Heart right ventricle (tissue), 16 donors: ENCODE measurements at regions not wholly inside any gene's neighbourhood (a gene's known extent, or its start where the extent isn't known, plus 50 kb on each side); places are given as distances from the start of the nearest gene placed in this dataset.

Experiments used
- ATAC-seq, 8 donors: fragments of 200-7000 bp; cut with Tn5 transposase; one replicate each; pipeline ENCODE4 v1.9.1; 2020; ENCODE audit warnings: mild to moderate bottlenecking in 8 of 8, moderate library complexity in 8 of 8, moderate number of reproducible peaks in 1 of 8
- DNase-seq, 2 donors: peaks; one replicate each; pipeline ENCODE4 v3.0.0-alpha.2; 2020
- H3K27ac ChIP-seq, 10 donors: fragments of 200-600 bp; sonication (generic) in 2 of 10; one replicate each; pipeline versions ENCODE4 v1.5.0 to v1.8.0; 2020 to 2022; ENCODE audit warnings: mild to moderate bottlenecking in 3 of 10
- H3K27me3 ChIP-seq, 7 donors: fragments of 200-600 bp; one replicate each; pipeline ENCODE4 v1.8.0; 2021 to 2022; ENCODE audit warnings: mild to moderate bottlenecking in 2 of 7
- H3K36me3 ChIP-seq, 9 donors: fragments of 200-600 bp; sonication (generic) in 1 of 9; one replicate each; pipeline versions ENCODE4 v1.5.0 to v1.8.0; 2020 to 2022; ENCODE audit warnings: mild to moderate bottlenecking in 2 of 9
- H3K4me1 ChIP-seq, 9 donors: fragments of 200-600 bp; sonication (generic) in 1 of 9; one replicate each; pipeline versions ENCODE4 v1.5.0 to v1.8.0; 2020 to 2022; ENCODE audit warnings: mild to moderate bottlenecking in 4 of 9
- H3K4me3 ChIP-seq, 10 donors: fragments of 200-600 bp; sonication (generic) in 2 of 10; one replicate each; pipeline versions ENCODE4 v1.5.0 to v1.8.0; 2020 to 2022; ENCODE audit warnings: mild to moderate bottlenecking in 7 of 10, moderate library complexity in 2 of 10
- H3K9me3 ChIP-seq, 11 donors: fragments of 200-600 bp in 10 of 11; sonication (generic) in 2 of 11; one replicate each; pipeline versions ENCODE4 v1.5.0 to v1.8.0; 2013 to 2022; ENCODE audit warnings: mild to moderate bottlenecking in 2 of 11, control low read depth in 1 of 11, moderate library complexity in 1 of 11
- CTCF ChIP-seq, 9 donors: fragments of 200-600 bp; sonication (generic) in 2 of 9; IDR thresholded peaks; one replicate each; pipeline versions ENCODE4 v1.5.0 to v1.8.0; 2021 to 2022; ENCODE audit warnings: antibody characterized with exemption in 9 of 9, mild to moderate bottlenecking in 5 of 9, moderate library complexity in 1 of 9
- WGBS, 2 donors: extraction: QIAGEN DNeasy Blood & Tissue Kit; methylation state at CpG; one replicate each; pipeline ENCODE4 v1.1.7; 2013; ENCODE audit warnings: inconsistent platforms in 1 of 2; 5-methylcytosine and 5-hydroxymethylcytosine counted together
- intact Hi-C, 10 donors: fragments of 100-400 bp; cut with DNase I; formaldehyde crosslinking; loops; one replicate each; pipeline versions ENCODE4 v1.11.1 to v1.14.2; 2022
- donor health status: Arrhythmogenic right ventricular cardiomyopathy.
- donor health status: ischemic (EF 13 %, LVEDD 7.1; RV severe dilation, severe dysfunction).
- donor health status: healthy with polysubstance abuse.
- donor health status: DM: no; HTN: yes; CAD: no.
- donor health status: DM: no; HTN: no; CAD: no.
- donor health status: ischemic (EF 25% LVEDD 6.9; RV normal size, moderate dysfunction).
- donor health status: ischemic (EF 25% LVEDD 5.7; RV mildly dilated, moderate dysfunction).
- donor health status: healthy.
- donor health status: DM: yes; HTN: yes; CAD: no.
- donor health status: Ischemic cardiomyopathy.
- donor health status: ischemic (EF 35%, LVEDD 5.7; RV mildly dilated, moderate dysfunction).
- donor health status: nonischemic (EF 11% LVEDD 7.7; RV severe dilation, severe dysfunction).
- donor health status: DM: yes; HTN: yes; CAD: no.
- donor health status: PGD.
- donor health status: ischemic (EF 29% LVEDD 5.4; RV normal size, mild dysfunction).
- donor health status: nonischemic (EF 23%, LVEDD 6.1; RV moderate dilation, normal function).

- TF ChIP-seq CTCF (IDR thresholded peaks at IDR 0.05): no peak
- H3K27me3 ChIP-seq: no peaks in the 10 kb centered on the region
- H3K27ac ChIP-seq: no peak overlapping the region
- intact Hi-C loops: loop anchor here in 1 of 10 donors (10.0 kb wide), 1 partner anchor 1722 kb away; no protein-coding TSS in a partner anchor
- WGBS, 2 donors: 76 to 91% methylated on average over 3 of the region's 3 CpGs
- no peaks in the 10 kb centered on the region for H3K9me3 ChIP-seq
- DNase-seq: no peak
- ATAC-seq: no peak
- no peaks in the 10 kb centered on the region for H3K36me3 ChIP-seq
- no peaks in the 10 kb centered on the region for H3K4me1 ChIP-seq
- no peak overlapping the region for H3K4me3 ChIP-seq
Measured at GRCh38 chr18:39702888-39703287, 2137.3 kb upstream of the CELF4 start.

GRCh38 chr18:39701839-39702238 is 2136.2 kb upstream of the CELF4 start:
- intact Hi-C loops: loop anchor here in 1 of 10 donors (10.0 kb wide), 1 partner anchor 1723 kb away; no protein-coding TSS in a partner anchor
- WGBS, 2 donors: 67 to 73% methylated on average over 2 of the region's 2 CpGs
- Histone ChIP-seq H3K27ac (no peak overlapping the region), H3K4me1 (no peaks in the 10 kb centered on the region), H3K27me3 (no peaks in the 10 kb centered on the region), H3K9me3 (no peaks in the 10 kb centered on the region), H3K4me3 (no peak overlapping the region), H3K36me3 (no peaks in the 10 kb centered on the region)
- ATAC-seq: no peak
- TF ChIP-seq CTCF (IDR thresholded peaks at IDR 0.05): no peak
- no peak for DNase-seq

DNA sequence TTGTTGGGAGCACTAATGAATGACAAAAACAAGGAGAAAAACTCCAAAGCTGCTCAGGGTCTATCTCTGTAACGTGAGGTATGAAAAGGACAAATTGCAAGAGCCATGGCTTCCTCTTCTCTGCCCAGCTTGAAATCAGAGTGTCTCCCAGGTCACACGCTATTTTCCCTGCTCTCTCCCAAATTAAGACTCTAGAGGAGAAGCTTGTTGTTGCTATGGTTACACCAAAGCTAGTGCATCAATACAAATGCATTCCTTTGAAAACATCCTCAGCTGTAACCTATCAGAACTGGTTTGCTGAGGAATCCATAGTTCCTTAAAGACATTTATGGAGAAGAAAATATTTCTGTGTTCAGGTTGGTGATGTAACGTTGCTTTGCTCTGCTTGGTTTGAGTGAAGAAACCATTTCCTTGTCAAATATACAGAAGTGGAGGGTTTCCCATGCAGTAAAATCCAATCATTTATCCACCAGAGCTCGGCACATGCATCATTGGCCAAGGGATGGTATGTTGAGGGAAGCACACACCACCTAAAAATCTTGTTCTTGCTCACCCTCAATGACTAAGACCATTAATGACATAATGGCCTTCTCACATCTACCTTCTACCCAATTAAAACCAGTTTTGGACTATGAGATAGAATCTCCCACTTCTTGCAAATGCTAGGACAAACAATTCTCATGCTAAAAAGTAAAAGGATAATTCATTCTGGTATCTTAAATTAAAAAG is 2135.6 kb upstream of the CELF4 start:
- TF ChIP-seq CTCF (IDR thresholded peaks at IDR 0.05): no peak
- H3K27ac ChIP-seq: no peak overlapping the region
- H3K36me3 ChIP-seq: no peaks in the 10 kb centered on the region
- no peak for ATAC-seq
- no peaks in the 10 kb centered on the region for H3K9me3 ChIP-seq
- 89 to 92% methylated on average over 4 of the region's 4 CpGs for WGBS, 2 donors
- DNase-seq: no peak
- no peak overlapping the region for H3K4me3 ChIP-seq
- no peaks in the 10 kb centered on the region for H3K27me3 ChIP-seq
- intact Hi-C loops: loop anchor here in 1 of 10 donors (10.0 kb wide), 1 partner anchor 1724 kb away; no protein-coding TSS in a partner anchor
- no peaks in the 10 kb centered on the region for H3K4me1 ChIP-seq

- Histone ChIP-seq H3K4me1 (no peaks in the 10 kb centered on the region), H3K9me3 (no peaks in the 10 kb centered on the region), H3K27ac (no peak overlapping the region), H3K36me3 (no peaks in the 10 kb centered on the region), H3K27me3 (no peaks in the 10 kb centered on the region), H3K4me3 (no peak overlapping the region)
- TF ChIP-seq CTCF (IDR thresholded peaks at IDR 0.05): no peak
- ATAC-seq: no peak
- intact Hi-C loops: no loop called here
- no peak for DNase-seq
- WGBS, 2 donors: 95 to 96% methylated on average over 5 of the region's 5 CpGs
Measured at GRCh38 chr18:39699340-39699964, 2133.9 kb upstream of the CELF4 start.
